HepG2 (cell line): ENCODE measurements at regions not wholly inside any gene's neighbourhood (a gene's known extent, or its start where the extent isn't known, plus 50 kb on each side); places are given as distances from the start of the nearest gene placed in this dataset.

Source experiments
- ATAC-seq: fragments of 200-7000 bp; cut with Tn5 transposase; 3 replicates; pipeline ENCODE4 v1.9.1; 2020; ENCODE audit warnings: mild to moderate bottlenecking, moderate library complexity
- BruUV-seq: library from RNA; stranded (reverse); fragments of 400-500 nt; replicated peaks from 2 replicates; lab custom pipeline; 2021; lab: Mats Ljungman, UMichigan
- CTCF ChIA-PET: fragments of 300-600 bp; formaldehyde crosslinking; extraction: SDS; loops from one replicate; lab custom pipeline; 2021; ENCODE audit warnings: low total read pairs, inconsistent platforms, low intra/inter-chr PET ratio; lab: Yijun Ruan, JAX
- POLR2A ChIA-PET: fragments of 350-600 bp; sonication (Branson Sonifier 250); formaldehyde crosslinking; loops from one replicate; lab custom pipeline; 2020; ENCODE audit warnings: antibody characterized with exemption, inconsistent platforms; lab: Yijun Ruan, JAX
- DNase-seq: peaks from one replicate; pipeline ENCODE4 v3.0.0-alpha.2; 2015; ENCODE audit warnings: low spot score
- FAIRE-seq: peaks from 3 replicates; lab custom pipeline; 2011; peaks lifted over from hg19 to GRCh38; lab: Jason Lieb, UNC
- H2AFZ ChIP-seq: one replicate; pipeline ENCODE4 v1.6.1; 2011; ENCODE audit warnings: low read length, inconsistent platforms
- H3K27ac ChIP-seq: fragments of 300-600 bp; 3 replicates; pipeline ENCODE4 v1.8.0; 2011; ENCODE audit warnings: mixed run types, mild to moderate bottlenecking, mixed read lengths, low read length, inconsistent platforms; ENCODE audit not compliant: insufficient read depth; ENCODE audit errors: extremely low read length
- H3K27me3 ChIP-seq, 2 experiments: fragments of 200-600 bp in 1 of 2; 2 replicates in 1 of 2; 3 replicates in 1 of 2; pipeline versions ENCODE4 v1.6.0 to v1.8.0; 2011; ENCODE audit warnings: low read length in 2 of 2, mild to moderate bottlenecking in 2 of 2, moderate library complexity in 2 of 2, inconsistent platforms in 1 of 2; ENCODE audit not compliant: insufficient read depth in 2 of 2, control insufficient read depth in 1 of 2
- H3K36me3 ChIP-seq, 2 experiments: fragments of 200-600 bp in 1 of 2; replicated peaks in 1 of 2; 2 replicates in 1 of 2; 3 replicates in 1 of 2; pipeline versions ENCODE4 v1.5.1 to v1.8.0; 2011; ENCODE audit warnings: low read length in 2 of 2, inconsistent platforms in 1 of 2; ENCODE audit not compliant: insufficient read depth in 2 of 2, control insufficient read depth in 1 of 2
- H3K4me1 ChIP-seq: 2 replicates; pipeline ENCODE4 v1.5.1; 2012; ENCODE audit warnings: low read length, inconsistent platforms; ENCODE audit not compliant: insufficient read depth
- H3K4me2 ChIP-seq: 2 replicates; pipeline ENCODE4 v1.6.0; 2011; ENCODE audit warnings: low read depth, low read length, inconsistent platforms
- H3K4me3 ChIP-seq, 3 experiments: fragments of 200-600 bp in 1 of 3; sonication (generic), shearing (Covaris generic) in 1 of 3; replicated peaks in 1 of 3; 2 replicates each; pipeline ENCODE4 v1.5.1; 2011 to 2016; ENCODE audit warnings: low read length in 3 of 3, inconsistent platforms in 2 of 3, low read depth in 2 of 3, mild to moderate bottlenecking in 2 of 3, control low read depth in 1 of 3, mixed read lengths in 1 of 3; ENCODE audit not compliant: insufficient read depth in 1 of 3
- H3K79me2 ChIP-seq: one replicate; pipeline ENCODE4 v1.6.1; 2011; ENCODE audit warnings: low read length, inconsistent platforms; ENCODE audit not compliant: insufficient read depth
- H3K9ac ChIP-seq: 2 replicates; pipeline ENCODE4 v1.6.0; 2011; ENCODE audit warnings: mild to moderate bottlenecking, low read depth, low read length, inconsistent platforms; ENCODE audit not compliant: insufficient read depth
- H3K9me3 ChIP-seq: 2 replicates; pipeline ENCODE4 v1.5.1; 2012; ENCODE audit warnings: mild to moderate bottlenecking, low read length
- H4K20me1 ChIP-seq: 2 replicates; pipeline ENCODE4 v1.6.0; 2011; ENCODE audit warnings: inconsistent platforms, mild to moderate bottlenecking, low read length, moderate library complexity; ENCODE audit not compliant: insufficient read depth
- CBX1 ChIP-seq: IDR thresholded peaks from one replicate; pipeline ENCODE4 v1.6.1; 2016; ENCODE audit warnings: antibody characterized with exemption, low read depth
- CC2D1A ChIP-seq: sonication (generic); formaldehyde crosslinking; IDR thresholded peaks from 2 replicates; pipeline ENCODE4 v1.8.1; 2023; ENCODE audit warnings: mild to moderate bottlenecking, missing genetic modification reagents
- EEA1 ChIP-seq: sonication (generic); formaldehyde crosslinking; IDR thresholded peaks from 2 replicates; pipeline ENCODE4 v1.5.1; 2020; ENCODE audit warnings: mild to moderate bottlenecking, missing genetic modification reagents, borderline replicate concordance
- MAFK ChIP-seq, 2 experiments: IDR thresholded peaks in 1 of 2; conservative IDR thresholded peaks in 1 of 2; 2 replicates each; pipeline ENCODE4 v1.6.1; 2011; ENCODE audit warnings: improper control_type of control experiment in 2 of 2, low read length in 2 of 2
- MIER3 ChIP-seq: IDR thresholded peaks from 2 replicates; pipeline ENCODE4 v1.6.1; 2016; ENCODE audit warnings: missing compliant biosample characterization, borderline replicate concordance
- MTA1 ChIP-seq: sonication (generic); formaldehyde crosslinking; IDR thresholded peaks from 2 replicates; pipeline ENCODE4 v1.4.0; 2020; ENCODE audit warnings: missing genetic modification reagents, mild to moderate bottlenecking, borderline replicate concordance
- NFATC3 ChIP-seq: sonication (generic); formaldehyde crosslinking; IDR thresholded peaks from 2 replicates; pipeline ENCODE4 v1.5.1; 2020; ENCODE audit warnings: mild to moderate bottlenecking, missing genetic modification reagents
- PHF21A ChIP-seq: sonication (generic); formaldehyde crosslinking; IDR thresholded peaks from 2 replicates; pipeline ENCODE4 v1.5.0; 2020; ENCODE audit warnings: mild to moderate bottlenecking, missing genetic modification reagents
- SYNCRIP ChIP-seq: fragments of 200-400 bp; formaldehyde crosslinking; IDR thresholded peaks from 2 replicates; pipeline ENCODE4 v1.6.1; 2018; ENCODE audit warnings: mild to moderate bottlenecking, low read depth, low read length; ENCODE audit not compliant: insufficient read depth
- THAP8 ChIP-seq: sonication (generic); formaldehyde crosslinking; IDR thresholded peaks from 2 replicates; pipeline ENCODE4 v1.5.1; 2020; ENCODE audit warnings: missing genetic modification reagents, mild to moderate bottlenecking, borderline replicate concordance
- ZFP36L2 ChIP-seq: sonication (generic); formaldehyde crosslinking; IDR thresholded peaks from 2 replicates; pipeline ENCODE4 v1.4.0; 2020; ENCODE audit warnings: missing genetic modification reagents
- ZNF17 ChIP-seq: sonication (generic); formaldehyde crosslinking; IDR thresholded peaks from 2 replicates; pipeline ENCODE4 v1.5.0; 2020; ENCODE audit warnings: mild to moderate bottlenecking, missing genetic modification reagents
- ZNF275 ChIP-seq: sonication (generic); formaldehyde crosslinking; IDR thresholded peaks from 2 replicates; pipeline ENCODE4 v1.8.0; 2022; ENCODE audit warnings: missing genetic modification reagents, mild to moderate bottlenecking, inconsistent platforms, borderline replicate concordance
- ZNF468 ChIP-seq: sonication (generic); formaldehyde crosslinking; IDR thresholded peaks from 2 replicates; pipeline ENCODE4 v1.8.0; 2022; ENCODE audit warnings: mild to moderate bottlenecking, moderate library complexity, missing genetic modification reagents
- ZNF761 ChIP-seq: sonication (generic); formaldehyde crosslinking; conservative IDR thresholded peaks from 2 replicates; pipeline ENCODE4 v1.4.0; 2020; ENCODE audit warnings: mild to moderate bottlenecking, missing genetic modification reagents
- ZSCAN12 ChIP-seq: sonication (generic); formaldehyde crosslinking; IDR thresholded peaks from 2 replicates; pipeline ENCODE4 v1.9.0; 2021; ENCODE audit warnings: mild to moderate bottlenecking, missing genetic modification reagents
- WGBS: methylation state at CpG from one replicate; pipeline ENCODE4 v1.1.6; 2017; ENCODE audit warnings: low lambda C conversion rate; 5-methylcytosine and 5-hydroxymethylcytosine counted together
- in situ Hi-C: cut with HindIII; loops from 2 replicates; pipeline ENCODE4 v1.10.0; 2017; ENCODE audit warnings: low pct_unique_long_range_greater_than_20kb; ENCODE audit not compliant: extremely low pct_ligation_motif_present
- intact Hi-C: fragments of 100-400 bp; cut with micrococcal nuclease; formaldehyde crosslinking; loops from one replicate; pipeline ENCODE4 v1.10.0; 2022; ENCODE audit not compliant: unreplicated experiment
- TF ChIP-seq, protein P1 (sequence below): sonication (generic); formaldehyde crosslinking; IDR thresholded peaks from 2 replicates; pipeline ENCODE4 v1.4.0; 2020; ENCODE audit warnings: mild to moderate bottlenecking, missing genetic modification reagents
- TF ChIP-seq, protein P2 (sequence below): sonication (generic); formaldehyde crosslinking; IDR thresholded peaks from 2 replicates; pipeline ENCODE4 v1.4.0; 2020; ENCODE audit warnings: mild to moderate bottlenecking, low read depth, missing genetic modification reagents

DNA sequence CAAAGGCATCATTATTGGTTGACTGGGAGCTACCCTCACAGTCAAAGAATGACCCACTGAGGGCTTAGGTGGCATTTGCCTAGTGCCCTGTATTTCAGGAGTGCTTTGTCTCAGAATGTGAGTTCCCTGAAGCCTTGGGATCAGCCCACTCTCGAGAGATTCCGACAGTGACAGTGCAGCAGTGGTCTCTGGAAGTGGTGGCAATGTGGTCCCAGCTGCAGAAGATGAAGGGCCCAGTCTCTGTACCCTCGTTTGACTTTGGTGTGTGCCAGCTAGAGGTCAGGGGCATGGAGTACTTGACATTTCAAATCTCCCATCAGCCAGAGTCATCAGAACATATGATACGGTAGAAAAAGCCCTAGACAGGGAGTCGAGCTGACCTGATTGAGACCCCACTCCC is 153.7 kb downstream of the EFNB1 start:
- no peaks in the 10 kb centered on the region for H4K20me1 ChIP-seq
- intact Hi-C loops = no loop called here
- ChIA-PET POLR2A (no interaction called here), CTCF (no interaction called here)
- H3K27ac ChIP-seq = no peak overlapping the region
- no peak overlapping the region for H3K9ac ChIP-seq
- no peak overlapping the region for H3K4me3 ChIP-seq
- ATAC-seq = no peak
- no peaks in the 10 kb centered on the region for H3K36me3 ChIP-seq
- H3K9me3 ChIP-seq = no peaks in the 10 kb centered on the region
- no peak for FAIRE-seq
- no peak for DNase-seq
- 24% methylated on average over 2 of the region's 5 CpGs for WGBS
- no peak overlapping the region for H2AFZ ChIP-seq
- in situ Hi-C loops = no loop called here
- H3K79me2 ChIP-seq = no peaks in the 10 kb centered on the region
- H3K27me3 ChIP-seq = no peaks in the 10 kb centered on the region
- BruUV-seq = no TSS peak
- no peak for TF ChIP-seq ZNF17
- no peak for TF ChIP-seq ZFP36L2 (CRISPR knock-in tag)
- no peak for TF ChIP-seq ZSCAN12
- TF ChIP-seq ZNF275 = no peak
- no peak for TF ChIP-seq THAP8 (CRISPR knock-in tag)
- no peak for TF ChIP-seq CBX1
- no peak for TF ChIP-seq MIER3 (CRISPR knock-in tag)
- TF ChIP-seq PHF21A (CRISPR knock-in tag) = no peak
- TF ChIP-seq, protein P1, sequence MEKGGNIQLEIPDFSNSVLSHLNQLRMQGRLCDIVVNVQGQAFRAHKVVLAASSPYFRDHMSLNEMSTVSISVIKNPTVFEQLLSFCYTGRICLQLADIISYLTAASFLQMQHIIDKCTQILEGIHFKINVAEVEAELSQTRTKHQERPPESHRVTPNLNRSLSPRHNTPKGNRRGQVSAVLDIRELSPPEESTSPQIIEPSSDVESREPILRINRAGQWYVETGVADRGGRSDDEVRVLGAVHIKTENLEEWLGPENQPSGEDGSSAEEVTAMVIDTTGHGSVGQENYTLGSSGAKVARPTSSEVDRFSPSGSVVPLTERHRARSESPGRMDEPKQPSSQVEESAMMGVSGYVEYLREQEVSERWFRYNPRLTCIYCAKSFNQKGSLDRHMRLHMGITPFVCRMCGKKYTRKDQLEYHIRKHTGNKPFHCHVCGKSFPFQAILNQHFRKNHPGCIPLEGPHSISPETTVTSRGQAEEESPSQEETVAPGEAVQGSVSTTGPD (CRISPR knock-in tag) = no peak
- TF ChIP-seq CC2D1A = no peak
- no peak for TF ChIP-seq MAFK (conservative IDR thresholded peaks at IDR 0.05 in 1 of 2, IDR thresholded peaks at IDR 0.05 in 1 of 2; ENCODE audit: low read length in 2 of 2)
- TF ChIP-seq EEA1 (CRISPR knock-in tag) = no peak
- no peak for TF ChIP-seq ZNF468 (CRISPR knock-in tag)
- TF ChIP-seq, protein P2, sequence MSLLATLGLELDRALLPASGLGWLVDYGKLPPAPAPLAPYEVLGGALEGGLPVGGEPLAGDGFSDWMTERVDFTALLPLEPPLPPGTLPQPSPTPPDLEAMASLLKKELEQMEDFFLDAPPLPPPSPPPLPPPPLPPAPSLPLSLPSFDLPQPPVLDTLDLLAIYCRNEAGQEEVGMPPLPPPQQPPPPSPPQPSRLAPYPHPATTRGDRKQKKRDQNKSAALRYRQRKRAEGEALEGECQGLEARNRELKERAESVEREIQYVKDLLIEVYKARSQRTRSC = no peak
- TF ChIP-seq ZNF761 (CRISPR knock-in tag) = no peak
- TF ChIP-seq NFATC3 (CRISPR knock-in tag) = no peak
- TF ChIP-seq SYNCRIP = no peak
- TF ChIP-seq MTA1 (CRISPR knock-in tag) = no peak
- TF ChIP-seq, all 625 proteins: peak for 0
- H3K4me1 ChIP-seq = no peaks in the 10 kb centered on the region
- no peak overlapping the region for H3K4me2 ChIP-seq
